ENCODE measurements at regions not wholly inside any gene's neighbourhood (a gene's known extent, or its start where the extent isn't known, plus 50 kb on each side); places are given as distances from the start of the nearest gene placed in this dataset.

- Histone ChIP-seq H2AFZ (ENCODE audit: insufficient read depth, low read depth, low read length, poor library complexity, severe bottlenecking) (no peak overlapping the region), H3K79me2 (ENCODE audit: control insufficient read depth, insufficient read depth, low read length) (no peaks in the 10 kb centered on the region), H3K4me1 (ENCODE audit: control insufficient read depth in 2 of 2, insufficient read depth in 2 of 2, low read length in 2 of 2) (peaks cover 0 to 5% of the 10 kb centered on the region in 2 donors), H3K36me3 (replicated peaks in 1 of 2; ENCODE audit: control extremely low read depth in 1 of 2, control insufficient read depth in 1 of 2, extremely low read depth in 1 of 2, insufficient read depth in 2 of 2, low read length in 1 of 2) (no peaks in the 10 kb centered on the region), H3K9me3 (ENCODE audit: control extremely low read depth in 1 of 3, control insufficient read depth in 2 of 3, insufficient read depth in 1 of 3, low read length in 2 of 3) (peaks cover 0 to 1% (median 0%) of the 10 kb centered on the region in 3 donors), H3K4me3 (ENCODE audit: control extremely low read depth in 1 of 5, extremely low read depth in 1 of 5, insufficient read depth in 1 of 5, low read depth in 2 of 5, low read length in 4 of 5) (no peak overlapping the region), H3K9ac (ENCODE audit: low read length) (no peak overlapping the region), H3K27ac (ENCODE audit: low read length in 2 of 2) (no peak overlapping the region), H3K4me2 (replicated peaks; ENCODE audit: low read depth, low read length, poor library complexity, severe bottlenecking) (no peak overlapping the region), H3K27me3 (replicated peaks in 1 of 4; ENCODE audit: control extremely low read depth in 1 of 4, control insufficient read depth in 3 of 4, insufficient read depth in 4 of 4, low read length in 3 of 4) (peaks cover 0 to 5% (median 1%) of the 10 kb centered on the region in 4 experiments), H4K20me1 (ENCODE audit: control insufficient read depth, insufficient read depth, low read length, poor library complexity, severe bottlenecking) (no peaks in the 10 kb centered on the region)
- no peak for ATAC-seq (ENCODE audit: low read depth)
- DNase-seq: no peak
- CTCF ChIA-PET: no interaction called here
- WGBS (ENCODE audit: insufficient coverage): 100% methylated on average over 2 of the region's 4 CpGs
- POLR2A ChIA-PET: no interaction called here
- Mint-ChIP-seq H3K4me1 (peaks cover 6% of the 10 kb centered on the region), H3K27me3 (peaks cover 13% of the 10 kb centered on the region), H3K9me3 (ENCODE audit: insufficient read depth) (peaks cover 5% of the 10 kb centered on the region), H3K4me3 (no peak overlapping the region), H3K27ac (no peak overlapping the region)
- no peak for TF ChIP-seq EZH2 (IDR thresholded peaks at IDR 0.05; ENCODE audit: borderline replicate concordance, insufficient read depth, low read depth, low read length, poor library complexity, severe bottlenecking)
- no peak for TF ChIP-seq CTCF (IDR thresholded peaks at IDR 0.05)
- intact Hi-C loops (cut with micrococcal nuclease): no loop called here
These were observed 284.4 kb downstream of the FAM43A start for GRCh38 chr3:194970066-194970465.

DNA sequence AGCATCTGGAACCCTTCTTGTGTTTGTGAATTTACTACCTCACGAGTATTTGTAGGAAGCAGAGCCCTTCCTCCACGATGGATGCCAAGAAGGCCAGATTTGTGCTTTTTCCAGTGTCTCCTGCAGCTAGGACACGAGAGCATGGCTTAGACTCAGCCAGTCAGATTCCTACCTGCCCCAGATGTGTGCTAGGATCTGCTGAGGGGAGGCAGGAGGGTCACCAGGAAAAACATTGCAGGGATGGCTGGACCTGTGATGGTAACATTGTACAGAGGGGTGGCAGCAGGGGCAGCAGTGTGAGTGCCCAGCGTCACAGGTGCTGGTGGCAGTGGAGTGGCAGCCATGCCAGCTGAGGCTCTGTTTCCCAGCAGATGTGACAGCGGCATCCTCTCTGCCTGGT, 285.3 kb downstream of the FAM43A start:
- H3K9me3 Mint-ChIP-seq (ENCODE audit: insufficient read depth): peaks cover 5% of the 10 kb centered on the region
- WGBS (ENCODE audit: insufficient coverage): 87% methylated on average over 5 of the region's 5 CpGs
- H3K27me3 ChIP-seq (replicated peaks in 1 of 4; ENCODE audit: control extremely low read depth in 1 of 4, control insufficient read depth in 3 of 4, insufficient read depth in 4 of 4, low read length in 3 of 4): peaks cover 0 to 5% (median 1%) of the 10 kb centered on the region in 4 experiments
- H3K4me3 ChIP-seq (ENCODE audit: control extremely low read depth in 1 of 5, extremely low read depth in 1 of 5, insufficient read depth in 1 of 5, low read depth in 2 of 5, low read length in 4 of 5): no peak overlapping the region
- ATAC-seq (ENCODE audit: low read depth) (no peak), DNase-seq (no peak)
- no peak for TF ChIP-seq EZH2 (IDR thresholded peaks at IDR 0.05; ENCODE audit: borderline replicate concordance, insufficient read depth, low read depth, low read length, poor library complexity, severe bottlenecking)
- TF ChIP-seq CTCF (IDR thresholded peaks at IDR 0.05): no peak
- peaks cover 0 to 1% (median 0%) of the 10 kb centered on the region in 3 donors for H3K9me3 ChIP-seq (ENCODE audit: control extremely low read depth in 1 of 3, control insufficient read depth in 2 of 3, insufficient read depth in 1 of 3, low read length in 2 of 3)
- intact Hi-C loops (cut with micrococcal nuclease): no loop called here
- peaks cover 13% of the 10 kb centered on the region for H3K27me3 Mint-ChIP-seq
- H3K4me1 Mint-ChIP-seq: peaks cover 16% of the 10 kb centered on the region
- no peak overlapping the region for H3K27ac Mint-ChIP-seq
- no peak overlapping the region for H3K4me2 ChIP-seq (replicated peaks; ENCODE audit: low read depth, low read length, poor library complexity, severe bottlenecking)
- H3K4me1 ChIP-seq (ENCODE audit: control insufficient read depth in 2 of 2, insufficient read depth in 2 of 2, low read length in 2 of 2): peaks cover 9 to 14% of the 10 kb centered on the region in 2 donors
- H3K36me3 ChIP-seq (replicated peaks in 1 of 2; ENCODE audit: control extremely low read depth in 1 of 2, control insufficient read depth in 1 of 2, extremely low read depth in 1 of 2, insufficient read depth in 2 of 2, low read length in 1 of 2): no peaks in the 10 kb centered on the region
- no peak overlapping the region for H3K9ac ChIP-seq (ENCODE audit: low read length)
- ChIA-PET CTCF (interaction anchor here (1.4 to 1.6 kb wide), 3 partner anchors 9 to 288 kb away, joined by 3 to 5 read pairs (median 3); no protein-coding TSS in a partner anchor), POLR2A (no interaction called here)
- H3K79me2 ChIP-seq (ENCODE audit: control insufficient read depth, insufficient read depth, low read length): no peaks in the 10 kb centered on the region
- H3K4me3 Mint-ChIP-seq: no peak overlapping the region
- no peak overlapping the region for H2AFZ ChIP-seq (ENCODE audit: insufficient read depth, low read depth, low read length, poor library complexity, severe bottlenecking)
- no peak overlapping the region for H3K27ac ChIP-seq (ENCODE audit: low read length in 2 of 2)
- H4K20me1 ChIP-seq (ENCODE audit: control insufficient read depth, insufficient read depth, low read length, poor library complexity, severe bottlenecking): no peaks in the 10 kb centered on the region

All from B cell (primary cell).